Hematopoietic multipotent progenitor cell (in vitro differentiated cells): ENCODE measurements at regions not wholly inside any gene's neighbourhood (a gene's known extent, or its start where the extent isn't known, plus 50 kb on each side); places are given as distances from the start of the nearest gene placed in this dataset.

Experiments
- DNase-seq, 3 donors: peaks; one replicate each; pipeline ENCODE4 v3.0.0-alpha.2; 2011 to 2015; ENCODE audit warnings: low read depth in 2 of 3, low spot score in 2 of 3

DNA sequence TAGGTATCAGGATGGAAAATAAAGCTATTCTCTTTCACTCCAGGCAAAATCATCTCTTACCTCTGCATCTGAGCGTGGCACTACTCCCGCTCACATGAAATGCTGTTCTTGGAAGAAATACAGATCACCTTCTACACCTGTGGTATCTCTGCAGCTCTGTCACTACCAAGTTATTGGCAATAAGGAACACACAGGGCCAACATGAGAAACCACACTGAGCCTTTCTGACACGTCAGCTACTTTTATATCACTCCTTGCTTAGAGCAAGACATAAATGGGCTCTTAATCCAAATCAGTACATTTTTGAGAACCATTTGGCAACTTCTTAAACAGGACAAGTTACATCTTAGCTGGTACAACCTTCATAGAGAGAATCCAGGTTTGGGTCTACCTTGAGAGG, 101.8 kb upstream of the GUCY1A1 start:
- no peak for DNase-seq

DNA sequence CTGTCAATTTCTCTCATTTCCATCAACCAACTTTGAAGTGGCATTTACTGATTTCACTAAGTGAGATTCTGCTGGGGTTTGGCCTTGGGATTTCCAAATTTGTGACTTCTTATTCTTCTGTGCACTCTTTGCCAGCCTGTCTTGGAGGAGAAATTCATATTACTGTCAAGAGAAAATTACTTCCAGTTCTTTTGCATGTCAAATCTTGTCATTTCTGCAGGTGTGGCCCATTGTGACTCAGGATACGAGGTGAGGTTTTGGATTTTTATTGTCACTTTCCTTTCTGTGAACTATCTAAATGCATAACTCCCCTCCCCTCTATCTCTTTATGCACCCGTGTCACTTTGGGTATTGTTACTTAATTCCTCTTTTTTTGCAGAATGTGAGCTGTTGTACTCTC, 102.6 kb upstream of the GUCY1A1 start:
- DNase-seq: peak in 1 of 3 donors; percentile 28

DNA sequence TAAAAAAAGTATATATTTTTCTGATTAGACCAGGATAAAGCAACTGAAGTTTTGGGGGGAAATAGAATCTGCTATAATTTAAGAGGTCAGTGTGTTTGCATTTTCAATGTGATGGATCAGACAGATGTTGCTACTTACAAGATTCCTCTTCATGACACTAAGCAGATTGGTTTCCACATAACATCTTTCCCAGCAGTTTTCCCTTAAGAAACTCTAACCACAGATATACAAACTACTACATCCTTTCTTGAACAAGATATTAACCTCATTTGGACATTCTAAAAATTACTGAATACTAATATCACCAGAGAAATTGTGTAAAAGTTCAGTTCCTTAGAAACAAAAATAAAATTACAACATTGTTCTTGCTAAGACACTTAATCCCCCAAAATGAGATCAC, 106.7 kb upstream of the GUCY1A1 start:
- no peak for DNase-seq

DNA sequence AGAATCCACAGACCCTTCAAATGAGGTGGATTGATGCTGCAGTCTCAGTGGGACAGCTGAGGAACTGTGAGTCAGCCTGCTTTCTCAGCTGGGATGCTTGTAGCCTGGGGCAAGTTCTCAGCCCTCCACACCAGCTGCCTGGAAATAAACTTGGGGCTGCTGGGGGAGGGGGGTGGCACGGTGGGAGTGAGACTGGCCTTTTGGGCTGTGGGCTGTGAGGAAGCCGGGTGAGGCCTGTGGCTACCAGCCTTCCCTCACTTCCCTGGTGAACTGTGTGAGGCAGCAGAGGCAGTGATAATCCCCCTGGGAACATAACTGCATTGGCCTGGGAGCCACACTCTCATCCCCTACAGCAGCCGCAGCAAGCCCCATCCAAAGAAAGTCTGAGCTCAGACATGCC, 114.5 kb upstream of the GUCY1A1 start:
- no peak for DNase-seq

DNA sequence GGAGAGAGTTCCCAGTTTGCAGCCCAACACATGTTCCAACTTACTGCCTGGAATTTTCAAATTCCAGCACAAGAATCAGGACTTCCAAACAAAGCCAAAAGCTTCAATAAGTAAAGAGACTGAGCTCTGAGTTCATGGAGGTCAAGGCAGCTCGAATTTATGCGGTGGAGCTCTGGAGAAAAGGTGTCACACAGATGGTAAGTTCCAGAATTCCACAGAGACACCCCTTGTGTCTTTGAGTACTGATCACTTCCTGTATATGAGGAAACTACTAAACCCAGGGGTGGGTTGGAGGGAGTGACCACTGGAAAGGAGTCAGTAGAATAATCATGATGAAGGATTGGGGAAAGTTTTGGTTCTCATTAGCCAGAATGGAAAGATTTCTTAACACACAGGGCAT, 118.5 kb upstream of the GUCY1A1 start:
- no peak for DNase-seq

- no peak for DNase-seq
Measured at GRCh38 chr4:155546451-155546850, 120.2 kb upstream of the GUCY1A1 start.

DNA sequence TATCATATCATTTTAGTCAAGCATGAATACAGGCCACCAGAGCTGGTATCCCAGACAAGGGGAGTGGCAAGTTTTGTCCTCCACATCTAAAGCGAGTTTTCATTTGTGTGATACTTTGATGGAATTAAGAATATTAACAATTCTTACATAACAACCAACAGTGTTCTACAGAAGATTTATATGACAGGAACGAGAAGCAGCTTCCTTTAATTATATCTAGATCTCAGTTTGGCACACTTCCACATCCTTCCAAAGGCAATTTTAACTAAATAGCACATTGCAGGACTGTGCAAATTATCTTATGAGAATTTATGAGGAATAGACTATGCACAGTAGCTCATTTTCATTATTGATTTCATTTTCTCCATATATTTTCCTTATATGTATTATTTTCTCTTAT, 121.2 kb upstream of the GUCY1A1 start:
- peak in 1 of 3 donors; percentile 65 for DNase-seq

GRCh38 chr4:155544547-155544946, 122.1 kb upstream of the GUCY1A1 start:
- no peak for DNase-seq

- peak in 2 of 3 donors; percentile 47 to 61 for DNase-seq
Measured at GRCh38 chr4:155543126-155543765, 123.4 kb upstream of the GUCY1A1 start.

GRCh38 chr4:155542415-155542814, 124.2 kb upstream of the GUCY1A1 start:
- no peak for DNase-seq

DNA sequence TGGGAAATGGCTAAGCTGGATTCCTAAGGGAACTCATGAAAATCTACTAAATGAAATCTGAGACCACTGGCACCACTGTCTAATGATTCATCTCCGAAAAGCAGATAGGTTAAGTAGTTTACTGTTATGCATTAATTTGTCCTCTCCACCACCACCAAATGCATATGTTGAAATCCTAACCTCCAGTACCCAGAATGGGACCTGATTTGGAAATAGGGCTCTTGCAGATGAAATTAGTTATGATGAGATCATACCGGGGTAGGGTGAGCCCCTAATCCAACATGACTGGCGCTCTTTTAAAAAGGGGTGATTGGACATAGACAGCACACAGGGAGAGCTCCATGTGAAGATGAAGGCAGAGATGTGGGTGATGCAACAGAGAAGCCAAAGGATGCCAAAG, 124.9 kb upstream of the GUCY1A1 start:
- no peak for DNase-seq

DNA sequence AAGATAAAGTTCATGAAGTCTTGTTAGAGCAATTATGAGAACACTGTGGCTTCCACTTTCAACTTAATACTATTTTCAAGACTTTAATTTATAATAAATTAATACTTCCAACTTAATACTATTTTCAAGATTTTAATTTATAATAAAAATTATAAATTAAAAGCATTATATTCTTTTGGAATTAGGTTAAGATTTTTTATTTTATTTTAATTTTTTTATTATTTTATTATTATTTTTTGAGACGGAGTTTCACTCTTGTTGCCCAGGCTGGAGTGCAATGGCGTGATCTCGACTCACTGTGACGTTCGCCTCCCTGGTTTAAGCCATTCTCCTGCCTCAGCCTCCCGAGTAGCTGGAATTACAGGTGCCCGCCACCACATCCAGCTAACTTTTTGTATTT, 126.0 kb upstream of the GUCY1A1 start:
- DNase-seq: no peak

GRCh38 chr4:155539746-155540145, 126.9 kb upstream of the GUCY1A1 start:
- DNase-seq: no peak

GRCh38 chr4:155535802-155536454, 130.7 kb upstream of the GUCY1A1 start:
- no peak for DNase-seq

DNA sequence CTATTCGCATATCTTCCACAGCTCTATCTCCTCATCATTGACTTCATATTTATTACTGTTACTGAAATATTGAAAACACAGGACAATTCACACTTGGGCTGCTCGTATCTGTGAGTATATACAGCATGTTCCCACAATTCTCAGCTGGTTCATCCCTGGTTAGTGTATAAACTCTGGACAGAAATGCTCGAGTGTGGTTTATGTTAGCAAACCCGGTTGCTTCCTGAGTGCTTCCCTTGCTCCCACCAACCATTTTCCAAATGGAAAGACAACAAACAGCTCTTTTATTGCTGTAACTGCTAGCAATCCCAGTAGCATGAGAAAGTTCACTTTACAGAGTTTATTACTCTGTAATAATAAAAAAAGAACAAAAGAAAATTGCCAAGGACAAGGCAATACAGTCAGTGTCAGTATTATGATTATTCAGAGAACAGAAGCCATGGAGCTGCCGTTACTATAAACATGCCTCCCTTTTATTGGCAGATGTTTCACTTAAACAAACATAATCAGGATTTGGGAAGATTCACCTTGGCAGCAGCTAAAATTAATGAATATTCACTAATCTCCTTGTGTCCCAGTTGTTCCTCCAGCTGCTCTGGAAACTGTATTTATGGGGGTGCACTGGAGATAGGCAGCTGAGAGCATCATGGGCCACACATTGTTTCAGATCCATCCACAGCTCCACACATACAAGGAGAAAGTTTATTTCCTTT, 134.1 kb upstream of the GUCY1A1 start:
- no peak for DNase-seq

- no peak for DNase-seq
Measured at GRCh38 chr4:155530857-155531256, 135.8 kb upstream of the GUCY1A1 start.

DNA sequence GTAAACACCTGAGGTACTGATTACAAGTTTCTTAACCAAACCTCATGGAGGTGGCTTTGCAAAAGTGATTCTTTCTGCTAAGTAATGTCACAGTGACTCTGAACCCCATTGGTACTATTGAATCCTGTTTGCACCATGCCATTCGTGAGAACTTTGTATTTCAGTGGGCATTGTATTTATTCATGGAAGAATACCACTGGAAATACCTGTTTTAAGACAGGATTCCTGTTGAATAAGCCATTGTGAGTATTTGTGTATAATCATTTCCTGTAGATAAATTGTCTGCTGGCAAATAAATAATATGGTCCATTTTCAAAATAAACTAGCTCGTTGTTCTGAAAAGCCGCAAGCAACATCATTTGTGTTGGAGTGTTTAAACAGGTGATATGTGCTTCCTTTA, 136.4 kb upstream of the GUCY1A1 start:
- DNase-seq: no peak

DNA sequence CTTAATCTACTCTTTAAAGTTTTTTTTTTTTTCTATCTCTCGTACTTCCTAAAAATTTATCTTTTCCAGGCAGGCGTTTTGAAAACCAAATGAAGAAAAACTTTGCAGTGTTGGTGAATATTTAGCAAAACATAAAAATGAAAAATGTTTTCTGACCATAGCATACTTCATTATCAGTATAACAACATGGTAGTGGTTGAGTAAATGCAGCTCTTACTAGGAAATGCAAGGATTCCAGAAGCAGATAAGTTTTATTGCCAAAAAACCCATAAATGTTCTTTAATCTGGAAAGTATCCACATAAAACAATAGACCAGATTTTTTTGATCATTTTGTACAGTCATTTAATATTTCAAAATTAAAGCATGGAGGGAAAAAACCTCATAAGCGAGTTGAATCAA, 136.9 kb upstream of the GUCY1A1 start:
- DNase-seq: peak in 2 of 3 donors; percentile 26 to 60

GRCh38 chr4:155529272-155529671, 137.4 kb upstream of the GUCY1A1 start:
- peak in 2 of 3 donors; percentile 64 to 74 for DNase-seq

- DNase-seq: peak in 1 of 3 donors; percentile 22
Measured at GRCh38 chr4:155526452-155527169, 140.0 kb upstream of the GUCY1A1 start.

GRCh38 chr4:155524926-155525455, 141.7 kb upstream of the GUCY1A1 start:
- no peak for DNase-seq
